ENCODE measurements at regions not wholly inside any gene's neighbourhood (a gene's known extent, or its start where the extent isn't known, plus 50 kb on each side); places are given as distances from the start of the nearest gene placed in this dataset.

GRCh38 chr5:107290780-107291398 lies 379.8 kb downstream of the EFNA5 start:
- no peak overlapping the region for H3T11ph ChIP-seq (ENCODE audit: low read length)
- H2BK12ac ChIP-seq (ENCODE audit: insufficient read length, low read depth, low read length), result no peak overlapping the region
- no peak overlapping the region for H3K4ac ChIP-seq (ENCODE audit: low read depth, low read length)
- no peaks in the 10 kb centered on the region for H3K79me1 ChIP-seq (ENCODE audit: insufficient read depth, low read depth, low read length, poor library complexity, severe bottlenecking)
- no peak overlapping the region for H3K23ac ChIP-seq (ENCODE audit: insufficient read length, low read depth, low read length)
- Mint-ChIP-seq H3K36me3 (ENCODE audit: insufficient read depth in 1 of 3, low read depth in 3 of 3) (no peaks in the 10 kb centered on the region), H3K9me3 (no peaks in the 10 kb centered on the region), H3K27ac (no peak overlapping the region), H3K4me3 (no peak overlapping the region), H3K4me1 (peaks cover 4 to 5% of the 10 kb centered on the region in 2 experiments), H3K27me3 (ENCODE audit: low read depth) (no peaks in the 10 kb centered on the region)
- H2AK5ac ChIP-seq (ENCODE audit: insufficient read length, low read length), result no peak overlapping the region
- no peaks in the 10 kb centered on the region for H3K79me2 ChIP-seq (ENCODE audit: insufficient read depth, low read length)
- no peak overlapping the region for H3K4me2 ChIP-seq (ENCODE audit: insufficient read depth, insufficient read length, low read length)
- no peak overlapping the region for H2BK120ac ChIP-seq (ENCODE audit: low read depth, low read length, poor library complexity, severe bottlenecking)
- H3K23me2 ChIP-seq (ENCODE audit: insufficient read length, low read depth, low read length, poor library complexity, severe bottlenecking), result no peaks in the 10 kb centered on the region
- no peak overlapping the region for H2BK15ac ChIP-seq (ENCODE audit: low read depth, low read length)
- H4K20me1 ChIP-seq (ENCODE audit: control insufficient read depth, insufficient read depth, insufficient read length), result no peaks in the 10 kb centered on the region
- TF ChIP-seq CTCF (conservative IDR thresholded peaks at IDR 0.05), result no peak
- H3K27me3 ChIP-seq (ENCODE audit: insufficient read depth, low read length), result no peaks in the 10 kb centered on the region
- no peak for DNase-seq
- no peak overlapping the region for H3K27ac ChIP-seq (ENCODE audit: insufficient read length, low read depth, low read length)
- H3K56ac ChIP-seq (ENCODE audit: insufficient read length, low read depth, low read length), result no peak overlapping the region
- no CpG with 5 or more reads among the region's 6 CpGs for WGBS (ENCODE audit: extremely low coverage, insufficient read length, low lambda C conversion rate)
- no peak overlapping the region for H3K18ac ChIP-seq (ENCODE audit: insufficient read length, low read depth, low read length)
- no peak overlapping the region for H3K14ac ChIP-seq (ENCODE audit: insufficient read depth, low read length)
- H4K5ac ChIP-seq (ENCODE audit: insufficient read length, low read depth, low read length), result no peak overlapping the region
- no peak overlapping the region for H4K91ac ChIP-seq (ENCODE audit: insufficient read length, low read depth, low read length)
- H4K8ac ChIP-seq (replicated peaks; ENCODE audit: insufficient read length, low read depth, low read length), result no peak overlapping the region
- no peak overlapping the region for H2AFZ ChIP-seq (ENCODE audit: low read length)
- H2BK5ac ChIP-seq (ENCODE audit: insufficient read length, low read length), result no peak overlapping the region
- H3K4me1 ChIP-seq (ENCODE audit: insufficient read depth, low read length), result no peaks in the 10 kb centered on the region
- H3K9ac ChIP-seq (ENCODE audit: extremely low read depth, insufficient read length, low read length), result no peak overlapping the region
- no peaks in the 10 kb centered on the region for H3K9me3 ChIP-seq (ENCODE audit: control insufficient read depth, low read depth, low read length)
- H2BK20ac ChIP-seq (ENCODE audit: low read depth, low read length, poor library complexity, severe bottlenecking), result no peak overlapping the region
